GM12878 (cell line): ENCODE measurements at regions not wholly inside any gene's neighbourhood (a gene's known extent, or its start where the extent isn't known, plus 50 kb on each side); places are given as distances from the start of the nearest gene placed in this dataset.

Experiments used
- ATAC-seq: fragments of 200-7000 bp; cut with Tn5 transposase; 3 replicates; pipeline ENCODE4 v1.9.1; 2020; ENCODE audit warnings: mild to moderate bottlenecking, moderate library complexity
- BruUV-seq: library from RNA; stranded (reverse); fragments of 400-500 nt; replicated peaks from 2 replicates; lab custom pipeline; 2021; lab: Mats Ljungman, UMichigan
- CTCF ChIA-PET: fragments of 300-600 bp; sonication (Branson Sonifier 250); formaldehyde crosslinking; extraction: SDS; loops from one replicate; lab custom pipeline; 2021; ENCODE audit warnings: inconsistent platforms; lab: Yijun Ruan, JAX
- POLR2A ChIA-PET: fragments of 350-600 bp; formaldehyde crosslinking; extraction: SDS; loops from one replicate; lab custom pipeline; 2021; ENCODE audit warnings: inconsistent platforms; lab: Charles Lee
- RAD21 ChIA-PET: fragments of 300-600 bp; sonication (Branson Sonifier 250); formaldehyde crosslinking; loops from one replicate; lab custom pipeline; 2023; ENCODE audit warnings: antibody characterized with exemption; ENCODE audit not compliant: unreplicated experiment; lab: Charles Lee
- SMC1A ChIA-PET: fragments of 300-600 bp; sonication (Branson Sonifier 250); formaldehyde crosslinking; loops from one replicate; lab custom pipeline; 2023; ENCODE audit not compliant: unreplicated experiment, uncharacterized antibody; lab: Charles Lee
- DNase-seq: peaks from one replicate; pipeline ENCODE4 v3.0.0-alpha.2; 2011; ENCODE audit warnings: low read depth, low spot score
- FAIRE-seq: peaks from 3 replicates; lab custom pipeline; 2011; peaks lifted over from hg19 to GRCh38; lab: Jason Lieb, UNC
- H2AFZ ChIP-seq: 2 replicates; pipeline ENCODE4 v1.6.0; 2011; ENCODE audit warnings: low read depth, low read length, control low read depth; ENCODE audit not compliant: control insufficient read depth
- H3K27ac ChIP-seq: 2 replicates; pipeline ENCODE4 v1.5.1; 2011; ENCODE audit warnings: control low read depth; ENCODE audit not compliant: control insufficient read depth, insufficient read depth
- H3K27me3 ChIP-seq, 2 experiments: replicated peaks in 1 of 2; 2 replicates each; pipeline versions ENCODE4 v1.6.0 to v1.6.1; 2011; ENCODE audit warnings: low read length in 1 of 2; ENCODE audit not compliant: control insufficient read depth in 2 of 2, insufficient read depth in 2 of 2
- H3K36me3 ChIP-seq, 2 experiments: 2 replicates each; pipeline ENCODE4 v1.5.1; 2011; ENCODE audit warnings: low read length in 1 of 2; ENCODE audit not compliant: control insufficient read depth in 2 of 2, insufficient read depth in 2 of 2
- H3K4me1 ChIP-seq: 2 replicates; pipeline ENCODE4 v1.6.1; 2011; ENCODE audit warnings: mild to moderate bottlenecking, low read length, moderate library complexity, mixed read lengths; ENCODE audit not compliant: control insufficient read depth, insufficient read depth
- H3K4me2 ChIP-seq: 2 replicates; pipeline ENCODE4 v1.6.0; 2011; ENCODE audit warnings: control low read depth; ENCODE audit not compliant: control insufficient read depth, insufficient read depth
- H3K4me3 ChIP-seq: fragments of 200-600 bp; sonication (generic); 2 replicates; pipeline ENCODE4 v1.5.1; 2016
- H3K79me2 ChIP-seq: 2 replicates; pipeline ENCODE4 v1.6.0; 2011; ENCODE audit warnings: low read length; ENCODE audit not compliant: control insufficient read depth, insufficient read depth
- H3K9ac ChIP-seq: 2 replicates; pipeline ENCODE4 v1.8.0; 2011; ENCODE audit warnings: low read length, control low read depth, mixed read lengths; ENCODE audit not compliant: control insufficient read depth, insufficient read depth
- H3K9me3 ChIP-seq: replicated peaks from 3 replicates; pipeline ENCODE4 v1.5.1; 2011; ENCODE audit warnings: mild to moderate bottlenecking, low read length; ENCODE audit not compliant: control insufficient read depth, insufficient read depth
- H4K20me1 ChIP-seq: 2 replicates; pipeline ENCODE4 v1.6.0; 2011; ENCODE audit not compliant: control insufficient read depth, insufficient read depth
- ASH2L ChIP-seq: fragments of 300-600, 200-600 bp; sonication (generic); IDR thresholded peaks from 2 replicates; pipeline ENCODE4 v1.6.1; 2017; ENCODE audit warnings: low read depth, mild to moderate bottlenecking, borderline replicate concordance
- FOXK2 ChIP-seq: fragments of 450-650 bp; IDR thresholded peaks from 2 replicates; pipeline ENCODE4 v1.6.1; 2017; ENCODE audit warnings: mild to moderate bottlenecking, moderate library complexity
- GABPA ChIP-seq: IDR thresholded peaks from 2 replicates; pipeline ENCODE4 v1.6.1; 2014; ENCODE audit warnings: antibody characterized with exemption, low read depth, mild to moderate bottlenecking, inconsistent platforms
- HDAC2 ChIP-seq: fragments of 200-600 bp; sonication (generic); IDR thresholded peaks from 2 replicates; pipeline ENCODE4 v1.6.1; 2017
- HDAC6 ChIP-seq: fragments of 200-600 bp; sonication (generic); IDR thresholded peaks from one replicate; pipeline ENCODE4 v1.8.0; 2017; ENCODE audit warnings: antibody characterized with exemption; ENCODE audit not compliant: unreplicated experiment
- IKZF2 ChIP-seq, 2 experiments: fragments of 450-650 bp; IDR thresholded peaks; 2 replicates each; pipeline ENCODE4 v1.6.1; 2017; ENCODE audit warnings: mild to moderate bottlenecking in 2 of 2, moderate library complexity in 2 of 2
- POLR2AphosphoS5 ChIP-seq: IDR thresholded peaks from 2 replicates; pipeline ENCODE4 v1.6.1; 2011; ENCODE audit warnings: mild to moderate bottlenecking, low read length, inconsistent platforms
- SPI1 ChIP-seq: IDR thresholded peaks from 2 replicates; pipeline ENCODE4 v1.6.1; 2011; ENCODE audit warnings: low read depth, mild to moderate bottlenecking, low read length, moderate library complexity, borderline replicate concordance; ENCODE audit not compliant: insufficient read depth
- STAT1 ChIP-seq: fragments of 450-650 bp; conservative IDR thresholded peaks from 2 replicates; pipeline ENCODE4 v1.6.1; 2014; ENCODE audit warnings: antibody characterized with exemption, mild to moderate bottlenecking
- ZNF217 ChIP-seq: fragments of 450-650 bp; IDR thresholded peaks from 2 replicates; pipeline ENCODE4 v1.6.1; 2017; ENCODE audit warnings: antibody characterized with exemption, mild to moderate bottlenecking
- WGBS: methylation state at CpG from one replicate; pipeline ENCODE4 v1.1.6; 2016; ENCODE audit warnings: low lambda C conversion rate; ENCODE audit not compliant: insufficient replicate concordance, insufficient coverage; ENCODE audit errors: missing lambda C conversion rate; 5-methylcytosine and 5-hydroxymethylcytosine counted together
- in situ Hi-C: fragments of 300-500 bp; cut with MboI; formaldehyde crosslinking; loops from 9 replicates; pipeline ENCODE4 v1.14.3; 2018; ENCODE audit warnings: mixed read lengths
- intact Hi-C: fragments of 100-400 bp; cut with micrococcal nuclease; formaldehyde crosslinking; loops from one replicate; pipeline ENCODE4 v1.14.2; 2022; ENCODE audit not compliant: unreplicated experiment
- TF ChIP-seq, protein P1 (sequence below): IDR thresholded peaks from 2 replicates; pipeline ENCODE4 v1.6.1; 2011; ENCODE audit warnings: borderline replicate concordance, low read depth, mild to moderate bottlenecking, moderate library complexity, low read length; ENCODE audit not compliant: insufficient read depth, poor library complexity, severe bottlenecking
- TF ChIP-seq, protein P2 (sequence below): fragments of 450-650 bp; IDR thresholded peaks from 2 replicates; pipeline ENCODE4 v1.6.1; 2016; ENCODE audit warnings: mild to moderate bottlenecking
- TF ChIP-seq, protein P3 (sequence below): fragments of 450-650 bp; IDR thresholded peaks from 2 replicates; pipeline ENCODE4 v1.6.1; 2017; ENCODE audit warnings: mild to moderate bottlenecking
- TF ChIP-seq, protein P4 (sequence below): fragments of 450-650 bp; IDR thresholded peaks from 2 replicates; pipeline ENCODE4 v1.6.1; 2018; ENCODE audit warnings: borderline replicate concordance, mild to moderate bottlenecking; ENCODE audit not compliant: partially characterized antibody
- TF ChIP-seq, protein P5 (sequence below): fragments of 450-650 bp; conservative IDR thresholded peaks from 2 replicates; pipeline ENCODE4 v1.6.1; 2017; ENCODE audit warnings: mild to moderate bottlenecking, moderate library complexity

DNA sequence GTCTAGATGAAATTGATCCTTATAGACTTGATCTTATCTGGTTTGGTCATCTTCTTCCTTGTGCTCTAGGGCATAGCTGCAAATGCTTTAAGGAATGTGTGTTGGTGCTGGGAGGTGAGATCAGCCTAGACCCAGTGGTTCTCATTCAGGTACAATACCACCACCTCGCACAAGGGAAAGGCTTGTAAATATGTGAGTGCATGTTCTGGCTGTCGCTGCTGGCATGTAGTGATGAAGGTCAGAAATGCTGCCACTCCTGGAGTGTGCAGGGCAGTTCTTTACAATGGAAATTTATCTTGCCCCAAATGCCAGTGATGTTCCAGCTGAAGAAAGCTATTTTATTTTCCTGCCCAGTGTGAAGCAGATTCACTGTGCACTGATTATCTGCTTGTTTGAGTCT lies 900.9 kb downstream of the QKI start:
- no peak overlapping the region for H3K4me2 ChIP-seq
- H3K36me3 ChIP-seq, result no peaks in the 10 kb centered on the region
- H3K4me3 ChIP-seq, result no peak overlapping the region
- DNase-seq (no peak), FAIRE-seq (no peak), ATAC-seq (no peak)
- H4K20me1 ChIP-seq, result no peaks in the 10 kb centered on the region
- BruUV-seq, result no TSS peak
- ChIA-PET POLR2A (no interaction called here), CTCF (interaction anchor here (0.6 to 0.8 kb wide), 2 partner anchors 9 to 241 kb away, joined by 3 read pairs; no protein-coding TSS in a partner anchor), SMC1A (interaction anchor here (1.2 kb wide), 1 partner anchor 14 kb away, joined by 3 read pairs; no protein-coding TSS in a partner anchor), RAD21 (no interaction called here)
- H3K79me2 ChIP-seq, result no peaks in the 10 kb centered on the region
- intact Hi-C loops (no loop called here), in situ Hi-C loops (no loop called here)
- TF ChIP-seq ZNF217 (no peak), FOXK2 (no peak), HDAC2 (no peak), POLR2AphosphoS5 (no peak), IKZF2 (IDR thresholded peaks at IDR 0.05) (no peak), GABPA (no peak), HDAC6 (no peak), SPI1 (no peak), ASH2L (no peak), STAT1 (no peak)
- TF ChIP-seq, protein P1, sequence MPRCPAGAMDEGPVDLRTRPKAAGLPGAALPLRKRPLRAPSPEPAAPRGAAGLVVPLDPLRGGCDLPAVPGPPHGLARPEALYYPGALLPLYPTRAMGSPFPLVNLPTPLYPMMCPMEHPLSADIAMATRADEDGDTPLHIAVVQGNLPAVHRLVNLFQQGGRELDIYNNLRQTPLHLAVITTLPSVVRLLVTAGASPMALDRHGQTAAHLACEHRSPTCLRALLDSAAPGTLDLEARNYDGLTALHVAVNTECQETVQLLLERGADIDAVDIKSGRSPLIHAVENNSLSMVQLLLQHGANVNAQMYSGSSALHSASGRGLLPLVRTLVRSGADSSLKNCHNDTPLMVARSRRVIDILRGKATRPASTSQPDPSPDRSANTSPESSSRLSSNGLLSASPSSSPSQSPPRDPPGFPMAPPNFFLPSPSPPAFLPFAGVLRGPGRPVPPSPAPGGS, result no peak
- TF ChIP-seq, protein P2, sequence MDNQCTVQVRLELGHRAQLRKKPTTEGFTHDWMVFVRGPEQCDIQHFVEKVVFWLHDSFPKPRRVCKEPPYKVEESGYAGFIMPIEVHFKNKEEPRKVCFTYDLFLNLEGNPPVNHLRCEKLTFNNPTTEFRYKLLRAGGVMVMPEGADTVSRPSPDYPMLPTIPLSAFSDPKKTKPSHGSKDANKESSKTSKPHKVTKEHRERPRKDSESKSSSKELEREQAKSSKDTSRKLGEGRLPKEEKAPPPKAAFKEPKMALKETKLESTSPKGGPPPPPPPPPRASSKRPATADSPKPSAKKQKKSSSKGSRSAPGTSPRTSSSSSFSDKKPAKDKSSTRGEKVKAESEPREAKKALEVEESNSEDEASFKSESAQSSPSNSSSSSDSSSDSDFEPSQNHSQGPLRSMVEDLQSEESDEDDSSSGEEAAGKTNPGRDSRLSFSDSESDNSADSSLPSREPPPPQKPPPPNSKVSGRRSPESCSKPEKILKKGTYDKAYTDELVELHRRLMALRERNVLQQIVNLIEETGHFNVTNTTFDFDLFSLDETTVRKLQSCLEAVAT, result no peak
- TF ChIP-seq, protein P3, sequence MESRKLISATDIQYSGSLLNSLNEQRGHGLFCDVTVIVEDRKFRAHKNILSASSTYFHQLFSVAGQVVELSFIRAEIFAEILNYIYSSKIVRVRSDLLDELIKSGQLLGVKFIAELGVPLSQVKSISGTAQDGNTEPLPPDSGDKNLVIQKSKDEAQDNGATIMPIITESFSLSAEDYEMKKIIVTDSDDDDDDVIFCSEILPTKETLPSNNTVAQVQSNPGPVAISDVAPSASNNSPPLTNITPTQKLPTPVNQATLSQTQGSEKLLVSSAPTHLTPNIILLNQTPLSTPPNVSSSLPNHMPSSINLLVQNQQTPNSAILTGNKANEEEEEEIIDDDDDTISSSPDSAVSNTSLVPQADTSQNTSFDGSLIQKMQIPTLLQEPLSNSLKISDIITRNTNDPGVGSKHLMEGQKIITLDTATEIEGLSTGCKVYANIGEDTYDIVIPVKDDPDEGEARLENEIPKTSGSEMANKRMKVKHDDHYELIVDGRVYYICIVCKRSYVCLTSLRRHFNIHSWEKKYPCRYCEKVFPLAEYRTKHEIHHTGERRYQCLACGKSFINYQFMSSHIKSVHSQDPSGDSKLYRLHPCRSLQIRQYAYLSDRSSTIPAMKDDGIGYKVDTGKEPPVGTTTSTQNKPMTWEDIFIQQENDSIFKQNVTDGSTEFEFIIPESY, result no peak
- TF ChIP-seq, protein P4, sequence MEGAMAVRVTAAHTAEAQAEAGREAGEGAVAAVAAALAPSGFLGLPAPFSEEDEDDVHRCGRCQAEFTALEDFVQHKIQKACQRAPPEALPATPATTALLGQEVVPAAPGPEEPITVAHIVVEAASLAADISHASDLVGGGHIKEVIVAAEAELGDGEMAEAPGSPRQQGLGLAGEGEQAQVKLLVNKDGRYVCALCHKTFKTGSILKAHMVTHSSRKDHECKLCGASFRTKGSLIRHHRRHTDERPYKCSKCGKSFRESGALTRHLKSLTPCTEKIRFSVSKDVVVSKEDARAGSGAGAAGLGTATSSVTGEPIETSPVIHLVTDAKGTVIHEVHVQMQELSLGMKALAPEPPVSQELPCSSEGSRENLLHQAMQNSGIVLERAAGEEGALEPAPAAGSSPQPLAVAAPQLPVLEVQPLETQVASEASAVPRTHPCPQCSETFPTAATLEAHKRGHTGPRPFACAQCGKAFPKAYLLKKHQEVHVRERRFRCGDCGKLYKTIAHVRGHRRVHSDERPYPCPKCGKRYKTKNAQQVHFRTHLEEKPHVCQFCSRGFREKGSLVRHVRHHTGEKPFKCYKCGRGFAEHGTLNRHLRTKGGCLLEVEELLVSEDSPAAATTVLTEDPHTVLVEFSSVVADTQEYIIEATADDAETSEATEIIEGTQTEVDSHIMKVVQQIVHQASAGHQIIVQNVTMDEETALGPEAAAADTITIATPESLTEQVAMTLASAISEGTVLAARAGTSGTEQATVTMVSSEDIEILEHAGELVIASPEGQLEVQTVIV, result no peak
- TF ChIP-seq, protein P5, sequence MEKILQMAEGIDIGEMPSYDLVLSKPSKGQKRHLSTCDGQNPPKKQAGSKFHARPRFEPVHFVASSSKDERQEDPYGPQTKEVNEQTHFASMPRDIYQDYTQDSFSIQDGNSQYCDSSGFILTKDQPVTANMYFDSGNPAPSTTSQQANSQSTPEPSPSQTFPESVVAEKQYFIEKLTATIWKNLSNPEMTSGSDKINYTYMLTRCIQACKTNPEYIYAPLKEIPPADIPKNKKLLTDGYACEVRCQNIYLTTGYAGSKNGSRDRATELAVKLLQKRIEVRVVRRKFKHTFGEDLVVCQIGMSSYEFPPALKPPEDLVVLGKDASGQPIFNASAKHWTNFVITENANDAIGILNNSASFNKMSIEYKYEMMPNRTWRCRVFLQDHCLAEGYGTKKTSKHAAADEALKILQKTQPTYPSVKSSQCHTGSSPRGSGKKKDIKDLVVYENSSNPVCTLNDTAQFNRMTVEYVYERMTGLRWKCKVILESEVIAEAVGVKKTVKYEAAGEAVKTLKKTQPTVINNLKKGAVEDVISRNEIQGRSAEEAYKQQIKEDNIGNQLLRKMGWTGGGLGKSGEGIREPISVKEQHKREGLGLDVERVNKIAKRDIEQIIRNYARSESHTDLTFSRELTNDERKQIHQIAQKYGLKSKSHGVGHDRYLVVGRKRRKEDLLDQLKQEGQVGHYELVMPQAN, result no peak
- no peaks in the 10 kb centered on the region for H3K27me3 ChIP-seq
- no peaks in the 10 kb centered on the region for H3K9me3 ChIP-seq
- 7% methylated on average over 2 of the region's 2 CpGs for WGBS
- no peak overlapping the region for H3K9ac ChIP-seq
- no peaks in the 10 kb centered on the region for H3K4me1 ChIP-seq
- no peak overlapping the region for H2AFZ ChIP-seq
- no peak overlapping the region for H3K27ac ChIP-seq
